ENCODE measurements at regions not wholly inside any gene's neighbourhood (a gene's known extent, or its start where the extent isn't known, plus 50 kb on each side); places are given as distances from the start of the nearest gene placed in this dataset.

DNA sequence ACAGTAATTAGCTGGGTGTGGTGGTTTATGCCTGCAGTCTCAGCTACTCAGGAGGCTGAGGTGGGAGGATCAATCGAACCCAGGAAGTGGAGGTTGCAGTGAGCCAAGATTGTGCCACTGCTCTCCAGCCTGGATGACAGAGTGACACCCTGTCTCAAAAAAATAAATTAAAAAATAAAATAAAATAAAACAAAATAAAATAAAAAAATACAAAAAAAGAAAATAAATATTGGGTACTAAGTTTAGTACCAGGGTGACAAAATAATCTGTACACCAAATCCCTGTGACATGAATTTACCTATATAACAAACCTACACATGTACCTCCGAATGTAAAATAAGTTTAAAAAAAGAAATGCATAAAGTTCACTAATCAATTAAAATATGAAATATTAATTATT is 666.0 kb upstream of the CDH18 start:
- no peak for DNase-seq (ENCODE audit: low read depth)

GRCh38 chr5:20649966-20650365 is 662.0 kb upstream of the CDH18 start:
- DNase-seq (ENCODE audit: low read depth), result no peak

DNA sequence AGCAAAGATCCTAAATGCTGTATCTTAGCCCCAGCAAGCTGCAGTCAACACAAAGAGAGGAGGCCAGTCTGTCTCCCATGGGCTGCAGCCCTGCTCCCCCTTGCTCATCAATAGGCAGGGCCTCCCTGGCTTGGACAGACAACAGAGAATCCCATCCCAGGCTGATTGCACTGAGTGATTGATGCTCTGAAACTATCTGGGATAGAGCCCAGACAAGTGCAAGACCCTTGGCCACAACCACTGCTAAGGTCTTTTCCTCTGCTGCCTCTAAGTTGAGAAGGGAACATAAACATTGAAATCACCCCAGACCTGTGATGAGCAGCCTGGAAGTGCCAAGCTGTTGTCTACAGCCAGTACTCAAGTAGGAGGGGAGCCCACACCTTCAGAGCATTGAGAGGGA is 661.0 kb upstream of the CDH18 start:
- DNase-seq (ENCODE audit: low read depth), result no peak

DNA sequence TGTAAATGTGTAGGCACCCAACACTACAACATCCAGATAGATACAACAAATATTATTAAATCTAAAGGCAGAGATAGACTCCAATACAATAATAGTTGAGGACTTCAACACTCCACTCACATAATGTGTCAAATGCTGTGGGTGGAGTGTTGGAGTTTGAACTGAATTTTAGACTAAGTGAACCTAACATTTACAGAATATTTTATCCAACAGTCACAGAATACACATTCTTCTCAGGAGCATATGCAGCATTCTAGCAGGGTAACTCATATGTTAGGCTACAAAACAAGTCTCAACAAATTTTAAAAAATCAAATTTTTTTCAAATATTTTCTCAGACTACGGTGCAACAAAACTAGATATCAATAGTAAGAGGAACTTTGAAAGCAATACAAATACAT is 648.7 kb upstream of the CDH18 start:
- DNase-seq (ENCODE audit: low read depth), result no peak

GRCh38 chr5:20619591-20619990 is 631.6 kb upstream of the CDH18 start:
- no peak for DNase-seq (ENCODE audit: low read depth)

DNA sequence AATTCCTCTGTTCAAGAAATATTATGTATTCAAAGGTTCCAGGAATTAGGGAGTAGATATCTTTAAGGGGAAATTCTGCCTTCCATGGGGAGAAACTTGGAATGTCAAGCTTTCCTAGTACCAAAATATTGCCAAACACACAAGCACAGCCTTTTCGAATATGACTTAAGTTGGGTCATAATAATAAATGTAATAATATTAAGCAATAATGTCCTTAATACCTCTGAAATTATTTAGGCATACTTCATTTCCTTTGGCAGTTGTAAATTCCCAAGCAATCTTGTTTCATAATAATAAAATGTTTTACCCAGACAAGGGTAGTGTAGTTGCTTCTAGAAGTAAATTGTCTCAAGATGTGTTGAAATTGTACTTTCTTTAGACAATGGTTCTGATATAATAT is 630.3 kb upstream of the CDH18 start:
- DNase-seq (ENCODE audit: low read depth), result no peak

GRCh38 chr5:20617841-20618240 is 629.8 kb upstream of the CDH18 start:
- no peak for DNase-seq (ENCODE audit: low read depth)

GRCh38 chr5:20615888-20616563 is 628.0 kb upstream of the CDH18 start:
- DNase-seq (ENCODE audit: low read depth), result no peak

GRCh38 chr5:20611620-20612019 is 623.6 kb upstream of the CDH18 start:
- no peak for DNase-seq (ENCODE audit: low read depth)

DNA sequence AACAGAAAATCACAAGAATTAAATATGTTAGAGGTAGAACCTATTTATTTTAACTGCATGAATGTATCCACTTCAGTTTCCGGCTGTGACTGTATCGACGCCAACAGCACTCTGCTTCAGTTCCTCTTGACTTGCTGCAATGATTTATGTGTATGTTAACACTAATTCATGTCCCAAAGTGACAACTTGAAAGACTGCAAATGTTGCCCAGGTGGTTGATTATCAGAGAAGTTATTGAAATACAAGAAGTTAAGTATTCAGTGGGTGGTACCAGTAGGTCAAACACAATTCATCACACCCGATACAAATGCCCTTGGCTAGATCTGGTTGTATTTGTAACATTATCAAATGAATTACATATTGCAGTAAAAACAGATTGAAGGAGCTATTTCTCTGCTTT is 622.7 kb upstream of the CDH18 start:
- DNase-seq (ENCODE audit: low read depth), result no peak

GRCh38 chr5:20609126-20609525 is 621.1 kb upstream of the CDH18 start:
- DNase-seq (ENCODE audit: low read depth), result no peak

GRCh38 chr5:20608567-20608966 is 620.6 kb upstream of the CDH18 start:
- DNase-seq (ENCODE audit: low read depth), result no peak

DNA sequence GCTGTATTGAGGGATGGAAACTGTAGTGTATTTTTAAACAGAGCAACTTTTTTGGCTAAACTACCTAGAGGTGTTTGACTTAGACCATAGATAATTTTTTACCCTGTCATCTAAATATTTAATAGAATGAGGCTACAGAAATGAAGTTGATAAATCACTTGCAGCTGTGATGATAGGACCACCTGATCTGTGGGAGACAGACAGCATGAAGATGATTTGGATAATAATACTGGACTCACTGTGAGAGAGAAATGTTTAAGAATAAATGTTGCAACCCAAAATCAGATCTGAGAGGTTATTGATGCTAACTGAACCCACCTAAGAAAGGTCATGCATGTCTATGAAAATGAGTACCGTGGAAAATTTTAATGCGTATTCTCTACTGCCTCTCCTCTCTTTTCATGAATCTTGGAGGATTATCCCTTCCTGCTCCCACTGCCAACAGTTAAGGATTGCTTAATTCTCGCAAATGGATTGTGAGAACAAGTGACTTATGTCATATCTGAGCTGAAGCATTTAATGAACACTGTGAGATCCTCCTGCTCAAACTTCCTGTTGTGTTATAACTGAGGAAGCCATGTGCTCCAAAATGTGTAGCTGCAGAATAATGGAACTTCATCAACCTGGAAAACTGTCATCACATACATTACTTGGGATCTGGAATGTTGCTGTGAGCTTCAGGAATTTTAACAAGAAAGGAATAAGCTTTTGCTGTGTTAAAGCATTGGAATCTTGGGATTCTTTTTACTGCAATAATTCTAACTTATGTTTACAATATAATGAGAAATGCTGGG is 617.9 kb upstream of the CDH18 start:
- DNase-seq (ENCODE audit: low read depth), result no peak

GRCh38 chr5:20604992-20605391 is 617.0 kb upstream of the CDH18 start:
- no peak for DNase-seq (ENCODE audit: low read depth)

DNA sequence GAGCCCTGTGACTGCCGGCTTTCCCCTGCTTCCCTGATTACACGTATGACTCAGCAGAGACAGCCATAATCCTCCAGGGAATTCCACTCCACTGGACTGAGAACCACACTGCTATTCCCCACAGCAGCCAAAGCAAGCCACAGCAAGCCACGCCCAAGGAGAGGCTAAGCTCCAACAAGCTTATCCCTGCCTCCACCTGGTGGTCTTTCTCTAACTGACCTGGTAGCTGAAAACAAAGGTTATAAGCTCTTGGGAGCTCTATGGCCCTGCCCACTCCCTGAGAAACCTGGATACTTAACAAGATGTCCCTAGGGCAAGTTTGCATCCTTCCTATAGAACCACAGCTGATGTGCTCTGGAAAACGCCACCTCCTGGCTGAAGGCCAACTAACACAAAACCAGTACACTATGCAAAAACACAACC is 613.7 kb upstream of the CDH18 start:
- no peak for DNase-seq (ENCODE audit: low read depth)

- no peak for DNase-seq (ENCODE audit: low read depth)
Measured at GRCh38 chr5:20590356-20590755, 602.4 kb upstream of the CDH18 start.

DNA sequence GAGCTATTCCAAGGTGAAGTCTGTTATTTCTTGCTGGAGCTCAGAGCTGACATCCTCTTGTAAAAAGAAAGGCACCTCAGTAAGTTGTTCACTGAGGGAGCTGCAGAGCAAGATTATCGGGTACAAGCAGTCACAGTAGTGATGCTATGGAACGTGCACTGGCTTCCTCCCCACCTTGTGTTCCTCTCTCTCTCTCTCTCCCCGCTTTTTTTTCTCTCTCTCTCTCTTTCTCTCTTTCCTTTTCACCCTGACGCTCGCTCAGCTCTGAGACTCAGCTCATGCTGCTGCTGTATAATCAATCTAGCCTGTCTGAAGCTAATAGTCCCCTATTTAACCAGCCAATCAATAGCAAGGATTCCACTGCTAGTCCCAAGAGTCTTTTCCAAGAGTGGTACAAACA is 587.6 kb upstream of the CDH18 start:
- no peak for DNase-seq (ENCODE audit: low read depth)

DNA sequence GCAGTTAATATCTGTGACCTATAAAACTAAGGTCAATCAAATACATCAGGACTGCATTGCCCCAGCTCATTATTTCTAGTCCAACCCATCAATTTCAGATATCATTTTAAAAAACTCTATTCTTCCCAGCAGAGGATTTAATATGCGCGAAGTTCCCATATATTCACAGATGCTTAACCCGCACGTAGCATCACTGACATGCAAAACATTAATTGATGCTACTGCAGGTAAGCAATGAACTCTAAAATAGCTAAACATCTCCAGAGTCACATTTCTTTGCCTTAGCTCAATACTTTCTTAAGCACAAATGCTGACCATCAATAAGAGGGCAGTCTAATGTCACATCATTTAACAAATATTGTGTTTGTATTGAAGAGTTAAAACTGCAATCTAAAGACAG is 586.6 kb upstream of the CDH18 start:
- no peak for DNase-seq (ENCODE audit: low read depth)

DNA sequence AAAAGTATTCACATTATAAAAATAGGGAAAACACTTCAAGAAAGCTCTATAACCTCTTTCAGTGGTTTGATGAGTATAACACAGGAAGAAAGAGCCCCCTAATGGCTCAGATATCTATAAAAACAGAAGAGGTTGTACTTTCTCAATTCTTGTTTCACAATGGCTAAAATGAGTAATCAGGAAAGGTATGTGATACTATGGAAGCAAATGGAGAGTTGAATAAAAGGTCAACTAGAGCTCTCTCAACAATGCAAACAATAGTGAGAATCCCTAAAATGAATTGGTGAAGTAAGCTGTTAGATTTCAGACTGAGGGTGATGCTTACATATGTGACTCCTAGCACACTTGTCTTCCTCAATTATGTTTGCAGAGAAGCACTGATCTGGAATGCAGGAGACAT is 584.6 kb upstream of the CDH18 start:
- no peak for DNase-seq (ENCODE audit: low read depth)

GRCh38 chr5:20570486-20570885 is 582.5 kb upstream of the CDH18 start:
- no peak for DNase-seq (ENCODE audit: low read depth)

DNA sequence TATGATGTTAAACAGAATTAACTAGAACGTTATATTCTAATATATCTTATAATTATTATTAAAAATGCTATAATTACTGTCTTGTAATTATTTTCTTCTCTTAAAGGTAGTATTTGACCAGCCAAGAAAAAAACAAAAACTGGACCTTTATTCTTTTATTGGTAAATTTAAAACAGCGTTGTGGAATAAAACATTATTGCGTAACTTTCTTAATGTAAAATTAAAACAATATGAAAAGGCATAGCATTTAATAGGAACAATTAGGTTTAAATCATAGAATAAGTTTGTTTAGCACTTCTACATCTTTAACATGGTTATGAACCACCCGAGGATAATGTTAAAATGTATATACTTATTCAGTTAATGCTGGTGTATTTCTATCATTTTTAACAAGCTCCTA is 574.5 kb upstream of the CDH18 start:
- no peak for DNase-seq (ENCODE audit: low read depth)

- DNase-seq (ENCODE audit: low read depth), result no peak
Measured at GRCh38 chr5:20559845-20560244, 571.8 kb upstream of the CDH18 start.

- DNase-seq (ENCODE audit: low read depth), result no peak
Measured at GRCh38 chr5:20556115-20556763, 568.2 kb upstream of the CDH18 start.

Measured in GM04503 (cell line).